Epithelial cell of proximal tubule (primary cell): ENCODE measurements at regions not wholly inside any gene's neighbourhood (a gene's known extent, or its start where the extent isn't known, plus 50 kb on each side); places are given as distances from the start of the nearest gene placed in this dataset.
A peak's percentile ranks its signal among the peaks of the same experiment; 100 is the strongest.

Experiments
- DNase-seq: peaks from one replicate; pipeline ENCODE4 v3.0.0-alpha.2; 2011; ENCODE audit warnings: low read depth
- H3K4me3 ChIP-seq: 2 replicates; pipeline ENCODE4 v1.5.1; 2011; ENCODE audit warnings: low read depth, mild to moderate bottlenecking, low read length
- CTCF ChIP-seq: conservative IDR thresholded peaks from 2 replicates; pipeline ENCODE4 v1.5.1; 2012; ENCODE audit warnings: low read depth, mild to moderate bottlenecking, low read length

- peak overlapping the region; percentile 31 for H3K4me3 ChIP-seq
- no peak for TF ChIP-seq CTCF
- DNase-seq, result no peak
These were observed 394.5 kb upstream of the SOX9 start for GRCh38 chr17:71726341-71726740.

- no peak for TF ChIP-seq CTCF
- no peak overlapping the region for H3K4me3 ChIP-seq
- no peak for DNase-seq
These were observed 393.5 kb upstream of the SOX9 start for GRCh38 chr17:71727292-71727691.

GRCh38 chr17:71727723-71728122 is 393.1 kb upstream of the SOX9 start:
- no peak for TF ChIP-seq CTCF
- DNase-seq, result no peak
- no peak overlapping the region for H3K4me3 ChIP-seq

GRCh38 chr17:71730871-71731270 is 389.9 kb upstream of the SOX9 start:
- no peak for DNase-seq
- no peak overlapping the region for H3K4me3 ChIP-seq
- no peak for TF ChIP-seq CTCF

GRCh38 chr17:71735893-71736292 is 384.9 kb upstream of the SOX9 start:
- DNase-seq, result no peak
- no peak overlapping the region for H3K4me3 ChIP-seq
- no peak for TF ChIP-seq CTCF

- TF ChIP-seq CTCF, result no peak
- no peak for DNase-seq
- H3K4me3 ChIP-seq, result no peak overlapping the region
These were observed 380.0 kb upstream of the SOX9 start for GRCh38 chr17:71740866-71741265.

- no peak for TF ChIP-seq CTCF
- DNase-seq, result no peak
- H3K4me3 ChIP-seq, result no peak overlapping the region
These were observed 379.0 kb upstream of the SOX9 start for GRCh38 chr17:71741836-71742235.
